HG02943 (cell line): ENCODE measurements at regions not wholly inside any gene's neighbourhood (a gene's known extent, or its start where the extent isn't known, plus 50 kb on each side); places are given as distances from the start of the nearest gene placed in this dataset.

ENCODE experiments used
- ATAC-seq: cut with Tn5 transposase; IDR thresholded peaks from one replicate; pipeline ENCODE4 v1.9.1; 2021; ENCODE audit warnings: mild to moderate bottlenecking, low read depth, moderate library complexity; ENCODE audit not compliant: unreplicated experiment

DNA sequence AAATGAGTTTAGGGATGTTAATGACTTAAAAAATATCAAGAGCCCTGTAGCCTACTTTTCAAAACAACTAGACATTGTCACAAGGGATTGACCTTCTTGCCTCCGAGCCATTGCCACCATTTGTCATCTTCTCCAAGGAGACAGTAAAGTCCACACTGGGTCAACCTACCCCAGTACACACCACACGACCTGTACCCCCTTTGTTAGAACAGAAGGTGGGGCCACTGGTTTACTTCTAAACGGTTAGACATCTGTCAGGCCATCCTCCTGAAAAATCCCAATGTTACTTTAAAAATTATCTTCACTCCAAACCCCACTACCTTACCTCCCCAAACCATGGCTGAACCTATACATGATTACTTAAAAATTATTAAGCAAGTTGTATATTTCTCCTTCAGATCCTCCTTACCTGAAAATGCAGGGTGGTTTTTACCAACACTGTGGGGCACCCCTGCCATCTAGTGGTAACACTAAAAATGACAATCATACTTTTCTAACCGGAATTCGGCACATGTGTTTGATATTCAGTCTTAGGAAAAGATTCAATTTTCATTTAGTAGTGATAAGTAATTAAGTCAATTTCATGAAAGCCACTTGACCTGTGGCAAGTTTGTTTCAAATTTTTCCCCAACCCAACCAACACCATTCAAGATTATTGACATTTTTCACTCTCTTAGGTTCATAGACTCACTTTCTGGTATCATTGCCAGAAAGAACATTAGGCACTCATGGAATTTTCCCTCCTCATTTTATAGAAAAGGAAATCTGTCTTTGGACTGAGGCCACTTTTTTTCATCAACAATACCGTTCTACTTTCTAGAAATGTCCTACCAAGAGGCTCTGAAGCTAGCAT lies 265.3 kb upstream of the PKDCC start:
- ATAC-seq = no peak

DNA sequence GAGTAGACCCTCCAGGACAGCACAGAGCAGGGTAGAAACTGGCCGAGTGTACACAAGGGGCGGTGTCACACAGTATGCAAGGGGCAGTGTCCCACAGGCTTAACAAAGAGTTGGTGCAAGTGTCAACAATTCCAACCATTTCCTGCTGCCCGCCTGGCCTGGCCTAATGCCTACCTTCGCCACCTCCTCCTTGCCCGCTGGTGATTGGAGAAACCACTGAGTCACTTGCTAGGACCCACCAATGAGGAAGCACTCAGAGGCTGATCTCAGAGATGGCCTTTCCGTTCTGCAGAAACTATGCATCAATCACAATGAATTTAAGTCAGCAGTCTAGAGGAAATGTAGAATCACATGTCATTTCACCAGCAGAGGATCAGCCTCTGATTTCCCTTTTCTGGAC lies 263.3 kb upstream of the PKDCC start:
- no peak for ATAC-seq

- ATAC-seq = no peak
Measured at GRCh38 chr2:41785251-41786022, 262.4 kb upstream of the PKDCC start.

GRCh38 chr2:41791523-41791922 lies 256.3 kb upstream of the PKDCC start:
- no peak for ATAC-seq

DNA sequence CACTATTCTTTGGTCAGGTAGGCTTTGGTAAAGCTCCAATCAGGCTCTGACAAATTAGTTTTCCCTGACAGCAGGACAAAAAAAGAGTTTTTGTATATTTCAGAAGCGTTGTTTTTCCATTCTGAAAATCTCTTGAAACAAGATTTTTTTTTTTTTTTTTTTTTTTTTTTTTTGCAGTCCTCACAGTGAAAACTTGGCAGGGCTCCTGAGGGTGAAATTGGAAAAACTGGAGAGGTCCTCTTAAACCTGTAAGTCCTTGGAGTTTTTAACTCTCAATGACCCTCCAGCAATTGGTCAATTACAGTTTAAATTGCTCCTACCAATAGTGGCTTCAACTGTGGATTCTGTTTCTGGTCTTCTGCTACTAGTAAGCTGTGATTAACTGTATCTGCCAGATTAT lies 244.5 kb upstream of the PKDCC start:
- no peak for ATAC-seq

- ATAC-seq = no peak
Measured at GRCh38 chr2:41806286-41806685, 241.5 kb upstream of the PKDCC start.

GRCh38 chr2:41821167-41821566 lies 226.7 kb upstream of the PKDCC start:
- no peak for ATAC-seq

DNA sequence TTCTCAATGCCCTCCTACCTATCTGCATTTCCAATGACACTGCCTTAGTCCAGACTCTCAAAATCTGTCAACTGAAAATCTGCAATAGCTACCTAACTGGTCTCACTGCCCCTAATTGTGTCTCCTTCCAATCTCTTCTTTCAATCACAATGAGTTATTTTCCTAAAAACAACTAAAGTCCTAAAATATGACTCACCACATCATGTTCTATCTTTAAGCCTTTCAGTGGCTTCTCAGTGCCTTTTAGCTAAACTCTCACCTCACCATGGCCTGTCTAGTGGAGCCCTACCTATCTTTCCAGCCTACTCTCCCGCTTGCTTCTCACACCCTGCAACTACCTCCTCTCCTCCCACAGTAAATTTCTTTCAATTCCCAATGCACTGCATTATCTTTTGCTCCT lies 220.9 kb upstream of the PKDCC start:
- ATAC-seq = no peak

- no peak for ATAC-seq
Measured at GRCh38 chr2:41827354-41827971, 220.4 kb upstream of the PKDCC start.

- no peak for ATAC-seq
Measured at GRCh38 chr2:41828052-41828643, 219.7 kb upstream of the PKDCC start.

DNA sequence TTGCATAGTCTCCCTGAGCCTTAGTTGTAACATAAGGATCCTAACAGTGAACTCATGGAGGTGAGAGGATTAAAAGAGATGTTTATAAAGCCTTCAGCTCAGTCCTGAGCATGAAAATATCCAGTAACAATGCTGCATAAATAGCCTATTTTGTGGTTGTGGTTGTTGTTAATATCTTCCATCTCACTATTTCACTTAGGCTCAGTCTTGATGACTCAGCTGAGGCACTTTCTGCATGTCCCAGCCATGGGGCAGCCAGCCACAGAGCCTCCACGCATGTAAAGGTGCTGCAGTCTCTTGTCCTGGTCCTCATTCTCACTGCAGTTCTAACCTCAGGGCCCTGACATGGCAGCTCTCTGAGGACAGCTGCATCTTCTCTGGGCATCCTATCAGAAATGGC lies 218.8 kb upstream of the PKDCC start:
- no peak for ATAC-seq

DNA sequence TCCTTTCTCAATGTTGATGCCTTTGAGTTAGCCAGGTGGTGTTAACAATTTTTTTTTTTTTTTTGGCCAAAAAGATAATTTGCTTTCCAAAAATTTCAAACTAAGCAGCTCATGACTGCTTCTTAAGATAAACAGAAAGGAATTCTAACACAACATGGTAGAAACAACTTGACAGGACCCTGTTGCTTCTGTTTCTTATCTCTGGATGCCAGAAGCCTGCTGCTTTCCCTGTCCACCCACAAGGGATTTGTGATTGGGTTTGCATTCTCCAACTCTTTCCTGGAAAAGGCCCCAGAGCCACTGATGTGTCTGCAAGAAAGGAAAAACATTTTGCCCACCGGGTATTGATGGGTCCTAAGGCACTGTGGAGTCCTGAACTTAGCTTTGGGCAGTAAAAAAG lies 217.2 kb upstream of the PKDCC start:
- ATAC-seq = no peak

DNA sequence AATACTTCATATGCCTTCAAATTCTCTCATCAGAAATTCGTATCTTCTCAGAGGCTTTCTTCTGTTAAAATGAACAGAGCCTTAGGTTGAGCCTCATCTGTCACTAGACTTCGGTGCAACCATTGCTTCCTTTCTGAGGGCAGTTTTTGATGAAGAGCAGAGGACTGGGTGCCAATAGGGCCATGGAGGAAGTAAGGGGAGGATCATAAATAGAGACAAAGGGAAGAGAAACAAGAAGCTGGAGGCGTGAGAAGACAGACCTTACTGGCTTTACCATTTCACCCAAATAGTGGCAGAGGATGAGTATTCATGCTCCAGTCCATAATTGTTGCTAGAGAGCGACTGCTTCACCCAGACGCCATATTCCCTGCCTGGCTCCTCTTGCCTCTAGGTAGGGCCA lies 215.6 kb upstream of the PKDCC start:
- no peak for ATAC-seq

- no peak for ATAC-seq
Measured at GRCh38 chr2:41835401-41835800, 212.4 kb upstream of the PKDCC start.

- no peak for ATAC-seq
Measured at GRCh38 chr2:41836948-41837347, 210.9 kb upstream of the PKDCC start.

GRCh38 chr2:41837610-41838009 lies 210.2 kb upstream of the PKDCC start:
- no peak for ATAC-seq

- peak; percentile 100 for ATAC-seq
Measured at GRCh38 chr2:41840702-41841551, 206.9 kb upstream of the PKDCC start.

DNA sequence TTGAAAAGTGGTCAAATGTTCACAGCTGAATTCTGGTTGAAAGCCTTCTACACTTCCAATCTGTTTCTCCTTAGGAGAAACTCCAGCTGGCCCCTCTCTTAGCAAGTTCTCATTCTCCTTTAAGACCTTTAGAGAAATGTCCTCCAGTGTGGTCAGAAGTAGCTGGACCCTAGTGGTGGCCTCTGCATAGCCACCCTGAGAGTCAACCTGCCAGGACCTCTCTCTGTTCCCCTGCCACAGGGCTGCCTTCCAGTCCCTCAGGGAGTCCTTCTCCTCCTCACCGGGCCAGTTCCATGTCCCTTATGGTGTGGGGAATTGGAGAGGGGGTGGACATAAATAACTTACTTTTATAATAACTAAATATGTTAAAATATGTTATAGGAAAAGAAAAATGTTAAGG lies 200.9 kb upstream of the PKDCC start:
- no peak for ATAC-seq

- no peak for ATAC-seq
Measured at GRCh38 chr2:41847744-41848441, 199.9 kb upstream of the PKDCC start.

- no peak for ATAC-seq
Measured at GRCh38 chr2:41851554-41851953, 196.3 kb upstream of the PKDCC start.
